Parathyroid adenoma (tissue), 2 donors: ENCODE measurements at regions not wholly inside any gene's neighbourhood (a gene's known extent, or its start where the extent isn't known, plus 50 kb on each side); places are given as distances from the start of the nearest gene placed in this dataset.

Source experiments
- H2AFZ ChIP-seq: fragments of 300-600 bp; sonication (generic); one replicate; pipeline ENCODE4 v1.7.0; 2017; ENCODE audit warnings: antibody characterized with exemption, mild to moderate bottlenecking
- H3K27ac ChIP-seq: fragments of 300-600 bp; sonication (generic); one replicate; pipeline ENCODE4 v1.7.0; 2017
- H3K27me3 ChIP-seq: fragments of 300-600 bp; sonication (generic); one replicate; pipeline ENCODE4 v1.7.0; 2017; ENCODE audit warnings: low read length; ENCODE audit not compliant: control insufficient read depth, insufficient read depth
- H3K36me3 ChIP-seq: fragments of 300-600 bp; sonication (generic); one replicate; pipeline ENCODE4 v1.7.0; 2017; ENCODE audit warnings: low read length; ENCODE audit not compliant: control insufficient read depth, insufficient read depth
- H3K4me1 ChIP-seq: fragments of 300-600 bp; sonication (generic); one replicate; pipeline ENCODE4 v1.7.0; 2017; ENCODE audit warnings: control low read depth
- H3K4me2 ChIP-seq: fragments of 300-600 bp; sonication (generic); one replicate; pipeline ENCODE4 v1.7.0; 2017; ENCODE audit warnings: low read length
- H3K4me3 ChIP-seq: fragments of 300-600 bp; sonication (generic); one replicate; pipeline ENCODE4 v1.7.0; 2017; ENCODE audit warnings: low read depth, low read length
- H3K79me2 ChIP-seq: fragments of 300-600 bp; sonication (generic); one replicate; pipeline ENCODE4 v1.7.0; 2017; ENCODE audit warnings: control low read depth
- H3K9ac ChIP-seq: fragments of 300-600 bp; sonication (generic); one replicate; pipeline ENCODE4 v1.7.0; 2017; ENCODE audit warnings: mild to moderate bottlenecking
- H3K9me3 ChIP-seq: fragments of 300-600 bp; sonication (generic); one replicate; pipeline ENCODE4 v1.7.0; 2017; ENCODE audit warnings: low read length; ENCODE audit not compliant: control insufficient read depth
- TF ChIP-seq, protein P1 (sequence below): fragments of 300-600 bp; sonication (generic); IDR thresholded peaks from one replicate; pipeline ENCODE4 v1.7.0; 2017; ENCODE audit warnings: antibody characterized with exemption, mild to moderate bottlenecking
- donor health status: primary hyperparathyroidism.

DNA sequence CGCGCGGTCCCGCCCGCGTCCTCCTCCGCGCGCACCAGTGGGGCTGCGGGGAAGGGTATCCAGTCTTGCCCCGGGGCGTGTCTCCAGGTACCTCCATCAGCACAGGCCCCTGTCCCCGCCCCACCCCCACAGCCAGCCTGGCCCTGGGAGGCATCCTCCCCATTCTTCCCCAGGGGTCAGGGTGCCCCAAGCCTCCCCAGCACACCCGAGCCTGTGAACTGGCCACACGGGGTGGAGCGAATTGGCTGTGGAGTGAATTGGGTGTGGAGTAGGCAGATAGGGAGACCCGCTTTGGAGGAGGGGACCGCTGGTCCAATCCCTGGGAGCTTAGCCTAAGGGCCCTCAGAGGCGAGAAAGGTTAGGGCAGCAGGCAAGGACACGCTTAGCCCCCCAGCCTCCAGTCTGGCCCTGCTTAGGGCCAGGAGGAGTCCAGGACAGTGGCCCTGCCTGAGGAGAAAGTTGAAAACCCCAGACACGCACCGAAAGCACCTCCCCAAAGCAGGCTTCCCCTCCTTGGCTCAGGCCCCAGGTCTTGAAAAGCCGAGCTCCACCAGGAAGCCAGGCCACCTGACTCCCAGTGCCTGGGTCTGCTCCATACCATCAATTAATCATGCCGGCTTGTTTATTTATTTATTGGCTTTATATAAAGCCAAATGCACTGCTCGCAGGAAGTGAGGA, 107.7 kb upstream of the SLC6A11 start:
- H3K4me3 ChIP-seq = no peak overlapping the region
- H3K9me3 ChIP-seq = no peaks in the 10 kb centered on the region
- H3K36me3 ChIP-seq = no peaks in the 10 kb centered on the region
- no peak overlapping the region for H3K27ac ChIP-seq
- TF ChIP-seq, protein P1, sequence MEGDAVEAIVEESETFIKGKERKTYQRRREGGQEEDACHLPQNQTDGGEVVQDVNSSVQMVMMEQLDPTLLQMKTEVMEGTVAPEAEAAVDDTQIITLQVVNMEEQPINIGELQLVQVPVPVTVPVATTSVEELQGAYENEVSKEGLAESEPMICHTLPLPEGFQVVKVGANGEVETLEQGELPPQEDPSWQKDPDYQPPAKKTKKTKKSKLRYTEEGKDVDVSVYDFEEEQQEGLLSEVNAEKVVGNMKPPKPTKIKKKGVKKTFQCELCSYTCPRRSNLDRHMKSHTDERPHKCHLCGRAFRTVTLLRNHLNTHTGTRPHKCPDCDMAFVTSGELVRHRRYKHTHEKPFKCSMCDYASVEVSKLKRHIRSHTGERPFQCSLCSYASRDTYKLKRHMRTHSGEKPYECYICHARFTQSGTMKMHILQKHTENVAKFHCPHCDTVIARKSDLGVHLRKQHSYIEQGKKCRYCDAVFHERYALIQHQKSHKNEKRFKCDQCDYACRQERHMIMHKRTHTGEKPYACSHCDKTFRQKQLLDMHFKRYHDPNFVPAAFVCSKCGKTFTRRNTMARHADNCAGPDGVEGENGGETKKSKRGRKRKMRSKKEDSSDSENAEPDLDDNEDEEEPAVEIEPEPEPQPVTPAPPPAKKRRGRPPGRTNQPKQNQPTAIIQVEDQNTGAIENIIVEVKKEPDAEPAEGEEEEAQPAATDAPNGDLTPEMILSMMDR = no peak
- H2AFZ ChIP-seq = peak overlapping the region; percentile 78
- H3K79me2 ChIP-seq = peaks cover 2% of the 10 kb centered on the region
- H3K4me2 ChIP-seq = peak overlapping the region; percentile 35
- H3K9ac ChIP-seq = no peak overlapping the region
- H3K4me1 ChIP-seq = peaks cover 7% of the 10 kb centered on the region
- H3K27me3 ChIP-seq = no peaks in the 10 kb centered on the region

DNA sequence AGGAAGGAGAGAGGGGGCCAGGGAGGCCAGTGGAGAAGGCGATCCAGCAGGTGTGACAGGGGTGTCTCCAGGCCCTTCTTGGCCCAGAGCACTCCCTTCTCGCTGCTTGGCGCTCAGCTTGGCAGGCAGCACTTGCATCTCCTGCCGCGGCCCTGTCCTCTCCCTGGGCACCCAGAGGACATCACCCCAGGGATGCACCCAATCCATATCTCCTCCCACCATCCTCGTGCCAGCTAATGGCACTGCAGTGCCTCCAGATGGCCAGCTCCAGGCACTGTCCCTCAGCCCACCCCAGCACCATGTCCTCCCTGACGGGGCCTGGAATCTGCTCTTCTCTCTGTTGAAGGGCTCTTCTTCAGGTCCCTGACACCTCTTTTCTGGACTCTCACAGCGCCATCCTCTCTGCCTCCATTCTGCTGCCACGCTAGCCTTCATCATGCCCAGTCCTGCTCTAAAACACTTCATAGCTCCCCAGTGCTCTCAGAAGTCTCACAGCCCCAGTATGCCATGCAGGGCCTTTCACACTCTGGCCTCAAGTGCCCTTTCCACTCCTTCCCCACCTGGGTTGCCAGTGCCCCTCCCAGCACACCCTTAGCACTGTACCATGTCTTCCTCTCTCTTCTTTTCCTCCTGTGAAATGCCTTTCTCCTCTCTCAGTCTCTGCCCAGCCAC, 106.8 kb upstream of the SLC6A11 start:
- Histone ChIP-seq H3K9me3 (no peaks in the 10 kb centered on the region), H3K79me2 (peaks cover 2% of the 10 kb centered on the region), H3K4me3 (no peak overlapping the region), H3K4me2 (no peak overlapping the region), H2AFZ (peak overlapping the region; percentile 78), H3K27me3 (no peaks in the 10 kb centered on the region), H3K36me3 (no peaks in the 10 kb centered on the region), H3K4me1 (peaks cover 7% of the 10 kb centered on the region), H3K27ac (no peak overlapping the region), H3K9ac (no peak overlapping the region)
- TF ChIP-seq, protein P1 = peak; percentile 39

DNA sequence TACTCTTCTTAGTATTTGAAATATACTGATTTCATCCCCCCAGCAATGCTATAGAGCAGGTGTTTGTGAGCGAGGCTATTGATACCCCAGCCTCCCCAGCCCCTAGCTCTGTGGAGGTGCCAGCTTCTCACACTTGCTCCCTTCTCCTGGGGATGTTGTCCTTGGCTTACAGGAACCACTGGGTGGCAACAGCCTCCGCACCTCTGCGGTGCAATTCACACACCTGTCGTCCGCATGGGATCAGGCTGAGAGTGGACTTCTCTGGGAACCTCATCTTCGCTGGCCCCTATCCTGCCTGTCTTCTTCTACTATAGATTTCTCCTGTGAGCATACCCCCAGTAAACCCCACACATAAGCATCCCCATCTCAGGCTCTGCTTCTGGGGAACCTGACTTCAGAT, 103.9 kb upstream of the SLC6A11 start:
- Histone ChIP-seq H3K4me1 (peaks cover 2% of the 10 kb centered on the region), H3K36me3 (no peaks in the 10 kb centered on the region), H3K27me3 (no peaks in the 10 kb centered on the region), H3K9me3 (no peaks in the 10 kb centered on the region), H3K4me2 (no peak overlapping the region), H3K79me2 (no peaks in the 10 kb centered on the region), H2AFZ (no peak overlapping the region), H3K9ac (no peak overlapping the region), H3K4me3 (no peak overlapping the region), H3K27ac (no peak overlapping the region)
- TF ChIP-seq, protein P1 = no peak

DNA sequence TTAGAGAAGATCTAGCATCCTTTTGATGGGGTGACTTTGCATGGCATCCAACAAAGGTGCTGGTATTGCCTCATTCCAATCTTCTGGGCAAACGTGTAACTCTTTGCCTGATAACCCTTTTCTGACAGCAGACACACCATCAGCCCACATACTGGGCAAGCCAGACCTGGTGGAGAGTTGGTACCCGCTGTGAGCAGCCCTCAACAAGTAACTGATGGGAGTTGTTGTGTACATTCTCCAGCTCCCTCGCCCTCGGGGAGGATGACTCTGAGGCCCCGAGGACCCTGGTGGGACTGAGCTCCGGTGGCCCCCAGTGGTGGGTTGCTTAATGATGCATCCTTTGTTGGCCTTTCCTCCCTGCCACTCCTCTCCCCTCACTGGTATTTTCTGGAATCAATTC, 102.4 kb upstream of the SLC6A11 start:
- H3K4me3 ChIP-seq = no peak overlapping the region
- H3K27ac ChIP-seq = no peak overlapping the region
- no peak overlapping the region for H3K9ac ChIP-seq
- H3K27me3 ChIP-seq = no peaks in the 10 kb centered on the region
- TF ChIP-seq, protein P1 = no peak
- H3K4me1 ChIP-seq = no peaks in the 10 kb centered on the region
- H3K79me2 ChIP-seq = no peaks in the 10 kb centered on the region
- H3K36me3 ChIP-seq = no peaks in the 10 kb centered on the region
- H2AFZ ChIP-seq = no peak overlapping the region
- H3K4me2 ChIP-seq = no peak overlapping the region
- H3K9me3 ChIP-seq = no peaks in the 10 kb centered on the region
